ENCODE measurements at regions not wholly inside any gene's neighbourhood (a gene's known extent, or its start where the extent isn't known, plus 50 kb on each side); places are given as distances from the start of the nearest gene placed in this dataset.

DNA sequence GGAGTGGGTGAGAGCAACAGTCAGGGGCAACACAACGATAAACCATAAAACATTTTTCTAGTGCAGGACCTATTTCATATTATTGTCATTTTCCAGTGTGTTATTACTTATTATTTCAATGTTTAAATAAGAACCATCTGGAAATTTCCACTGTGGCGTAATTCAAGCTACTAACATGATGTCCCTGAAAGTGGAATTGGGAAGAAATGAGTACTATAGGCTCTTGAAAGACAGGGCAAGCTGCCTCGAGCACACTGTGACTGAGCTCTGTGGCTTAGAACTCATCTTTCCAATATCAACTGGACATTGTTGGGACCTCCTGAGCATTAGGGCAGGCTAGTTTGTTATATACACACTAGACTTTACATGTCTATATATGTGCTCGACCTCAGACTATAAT is 182.9 kb upstream of the RIOK2 start:
- no peak for TF ChIP-seq JUN (CRISPR knock-in tag; IDR thresholded peaks at IDR 0.05)
- TF ChIP-seq, protein P1, sequence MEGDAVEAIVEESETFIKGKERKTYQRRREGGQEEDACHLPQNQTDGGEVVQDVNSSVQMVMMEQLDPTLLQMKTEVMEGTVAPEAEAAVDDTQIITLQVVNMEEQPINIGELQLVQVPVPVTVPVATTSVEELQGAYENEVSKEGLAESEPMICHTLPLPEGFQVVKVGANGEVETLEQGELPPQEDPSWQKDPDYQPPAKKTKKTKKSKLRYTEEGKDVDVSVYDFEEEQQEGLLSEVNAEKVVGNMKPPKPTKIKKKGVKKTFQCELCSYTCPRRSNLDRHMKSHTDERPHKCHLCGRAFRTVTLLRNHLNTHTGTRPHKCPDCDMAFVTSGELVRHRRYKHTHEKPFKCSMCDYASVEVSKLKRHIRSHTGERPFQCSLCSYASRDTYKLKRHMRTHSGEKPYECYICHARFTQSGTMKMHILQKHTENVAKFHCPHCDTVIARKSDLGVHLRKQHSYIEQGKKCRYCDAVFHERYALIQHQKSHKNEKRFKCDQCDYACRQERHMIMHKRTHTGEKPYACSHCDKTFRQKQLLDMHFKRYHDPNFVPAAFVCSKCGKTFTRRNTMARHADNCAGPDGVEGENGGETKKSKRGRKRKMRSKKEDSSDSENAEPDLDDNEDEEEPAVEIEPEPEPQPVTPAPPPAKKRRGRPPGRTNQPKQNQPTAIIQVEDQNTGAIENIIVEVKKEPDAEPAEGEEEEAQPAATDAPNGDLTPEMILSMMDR (IDR thresholded peaks at IDR 0.05), result no peak

Data from WTC11 (cell line).